Kasumi-1 (cell line): ENCODE measurements at regions not wholly inside any gene's neighbourhood (a gene's known extent, or its start where the extent isn't known, plus 50 kb on each side); places are given as distances from the start of the nearest gene placed in this dataset.

Experiments used
- DNase-seq, 2 experiments: peaks; one replicate each; lab custom pipeline; 2025; lab: John Stamatoyannopoulos, UW

DNA sequence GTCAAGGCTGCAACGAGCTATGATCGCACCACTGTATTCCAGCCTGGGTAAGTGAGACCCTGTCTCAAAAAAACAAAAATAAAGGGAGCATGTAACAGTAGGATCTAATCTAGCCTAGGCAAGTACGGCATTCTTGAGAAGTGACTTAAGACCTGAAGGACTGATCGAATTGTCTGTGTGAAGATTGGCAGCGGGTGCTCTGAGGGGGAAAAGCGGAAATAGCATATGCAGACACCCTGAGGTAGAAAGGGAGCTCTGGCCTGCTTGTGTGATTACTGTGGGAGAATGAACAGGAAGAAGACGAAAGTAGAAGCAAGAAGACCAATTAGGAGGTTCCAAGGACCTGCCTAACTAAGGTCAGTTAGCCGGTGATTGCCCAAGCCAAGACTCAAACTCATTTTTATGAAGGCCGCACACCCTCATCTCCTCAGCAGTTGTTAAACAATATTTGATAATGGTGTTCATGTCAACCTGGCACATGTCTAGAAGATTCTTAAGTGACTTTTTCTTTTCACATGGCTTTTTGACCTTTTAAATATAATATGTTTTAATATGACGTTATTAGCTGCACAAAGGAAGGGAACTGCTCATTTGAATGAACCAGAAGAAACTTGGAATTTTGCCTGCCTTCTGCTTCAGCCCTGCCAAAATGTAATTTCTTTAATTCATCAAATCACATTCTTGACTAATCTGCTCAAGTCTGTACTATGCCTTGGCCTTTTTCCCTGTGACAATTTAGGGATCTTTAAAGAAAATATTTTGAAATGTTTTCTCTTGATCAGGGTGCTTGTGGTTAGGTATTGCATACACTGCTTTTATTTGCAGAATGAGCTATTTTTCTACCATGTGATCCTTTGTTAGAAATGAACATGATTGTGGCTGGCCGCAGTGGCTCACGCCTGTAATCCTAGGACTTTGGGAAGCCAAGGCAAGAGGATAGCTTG lies 289.2 kb upstream of the DMRT1 start:
- no peak for DNase-seq

DNA sequence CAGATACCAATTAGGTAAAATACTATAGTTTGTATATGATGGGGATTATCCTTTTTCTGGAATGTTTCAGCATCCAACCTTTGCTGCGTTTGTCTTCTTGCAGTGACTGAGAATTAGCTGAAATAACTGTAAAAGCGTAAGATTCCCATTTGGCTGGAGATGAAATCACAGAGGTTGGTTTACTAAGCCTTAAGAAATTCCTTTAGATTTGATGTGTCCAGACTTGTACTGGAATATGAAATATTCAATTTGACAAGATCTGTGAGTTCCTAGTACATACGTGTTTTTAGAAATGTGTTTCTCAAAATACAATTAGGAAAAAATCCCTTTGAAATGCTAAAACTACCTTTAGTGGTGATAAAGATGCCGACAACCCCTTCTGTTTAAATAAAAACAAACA lies 286.0 kb upstream of the DMRT1 start:
- no peak for DNase-seq

DNA sequence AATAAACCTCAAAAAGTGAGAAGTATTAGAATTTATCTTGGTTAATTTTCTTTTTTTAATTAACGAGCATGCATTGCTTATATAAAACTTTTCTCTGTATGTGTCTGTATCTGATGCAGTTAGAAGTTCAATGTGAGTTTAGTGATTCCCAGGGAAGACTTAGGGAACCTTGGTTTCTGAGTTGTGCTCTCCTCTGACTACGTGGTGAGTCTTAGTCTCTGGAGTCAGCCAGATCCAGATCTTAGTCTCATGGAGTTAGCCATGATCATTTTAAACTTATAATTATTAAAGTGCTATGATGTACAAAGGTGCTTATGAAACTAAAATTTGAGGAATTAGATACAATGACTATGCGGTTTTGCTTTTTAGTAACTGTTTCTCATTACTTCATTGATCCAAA lies 285.3 kb upstream of the DMRT1 start:
- no peak for DNase-seq

DNA sequence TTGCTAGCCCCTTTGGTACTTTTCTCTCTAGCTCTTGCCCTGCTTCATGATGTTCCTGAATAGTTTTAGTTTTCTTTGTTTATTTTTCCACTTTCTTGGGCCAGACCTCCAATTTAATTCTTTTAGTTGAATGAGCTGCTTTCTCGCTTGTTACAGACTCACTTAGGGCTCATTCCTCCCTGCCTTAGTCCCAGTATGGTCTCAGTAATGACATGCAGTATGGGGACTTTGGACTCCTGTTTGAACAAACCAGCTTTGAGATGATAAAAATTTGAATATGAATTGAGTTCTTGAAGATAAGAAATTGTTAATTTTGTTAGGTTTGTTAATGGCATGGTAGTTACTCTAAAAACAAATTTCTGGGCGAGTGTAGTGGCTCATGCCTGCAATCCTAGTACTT lies 284.8 kb upstream of the DMRT1 start:
- DNase-seq, result no peak

DNA sequence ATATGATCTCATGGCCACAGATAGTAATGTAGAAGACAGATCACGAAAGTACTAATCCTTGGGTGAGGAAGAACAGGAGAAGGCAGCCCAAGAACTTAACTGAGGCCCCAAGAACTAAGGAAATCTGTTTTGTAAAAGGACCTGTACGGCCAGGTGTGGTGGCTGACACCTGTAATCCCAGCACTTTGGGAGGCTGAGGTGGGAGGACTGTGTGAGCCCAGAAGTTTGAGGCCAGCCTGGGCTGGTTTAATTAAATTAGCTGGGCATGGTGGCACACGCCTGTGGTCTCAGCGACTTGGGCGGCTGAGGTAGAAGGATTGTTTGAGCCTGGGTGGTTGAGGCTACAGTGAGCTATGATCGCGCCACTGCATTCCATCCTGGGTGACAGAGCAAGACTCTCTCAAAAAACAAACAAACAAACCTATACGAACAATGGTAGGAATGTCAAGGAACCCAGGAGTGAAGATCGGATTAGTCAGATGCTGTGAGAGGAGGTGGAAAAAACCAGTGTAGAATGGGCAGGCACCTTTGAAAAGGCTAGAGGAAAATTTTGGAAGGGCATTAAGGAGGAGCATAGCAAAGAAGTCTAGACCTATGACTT lies 283.8 kb upstream of the DMRT1 start:
- DNase-seq, result no peak

DNA sequence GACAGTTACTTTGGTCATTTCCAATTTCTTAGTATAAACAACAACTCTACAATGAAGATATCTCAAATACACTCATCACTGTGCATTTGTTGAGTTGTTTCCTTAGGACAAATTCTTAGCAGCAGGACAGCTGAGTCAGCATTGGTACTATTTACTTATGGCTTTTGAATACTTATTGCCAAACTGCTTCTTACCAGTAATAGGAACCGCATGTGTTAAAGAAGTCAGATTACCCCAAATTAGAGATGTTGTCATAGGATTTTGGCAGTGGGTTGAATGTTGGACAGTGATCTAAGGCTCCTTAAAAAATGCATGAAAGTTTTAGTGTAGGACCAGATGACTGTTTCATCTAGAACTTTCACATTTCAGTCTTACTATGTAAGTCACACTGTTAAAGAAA lies 280.1 kb upstream of the DMRT1 start:
- DNase-seq, result no peak

DNA sequence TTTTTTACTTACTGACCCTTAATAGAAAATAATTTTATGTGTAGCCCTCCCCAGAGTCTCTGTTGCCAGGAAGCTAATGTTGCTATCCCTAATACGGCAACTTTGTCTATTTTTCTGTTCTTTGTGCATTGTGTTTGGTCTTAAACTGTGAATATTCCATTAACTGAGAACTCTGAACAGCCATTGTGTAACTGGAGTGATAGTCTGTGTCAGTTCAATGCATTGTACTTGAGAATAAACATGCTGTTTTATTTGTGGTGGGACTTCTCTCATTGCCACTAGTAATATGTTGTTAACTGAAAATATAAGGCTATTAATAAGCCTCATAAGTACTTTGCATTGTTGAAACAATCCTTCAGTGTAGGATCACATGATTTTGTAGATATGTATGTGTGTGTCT lies 278.3 kb upstream of the DMRT1 start:
- no peak for DNase-seq

DNA sequence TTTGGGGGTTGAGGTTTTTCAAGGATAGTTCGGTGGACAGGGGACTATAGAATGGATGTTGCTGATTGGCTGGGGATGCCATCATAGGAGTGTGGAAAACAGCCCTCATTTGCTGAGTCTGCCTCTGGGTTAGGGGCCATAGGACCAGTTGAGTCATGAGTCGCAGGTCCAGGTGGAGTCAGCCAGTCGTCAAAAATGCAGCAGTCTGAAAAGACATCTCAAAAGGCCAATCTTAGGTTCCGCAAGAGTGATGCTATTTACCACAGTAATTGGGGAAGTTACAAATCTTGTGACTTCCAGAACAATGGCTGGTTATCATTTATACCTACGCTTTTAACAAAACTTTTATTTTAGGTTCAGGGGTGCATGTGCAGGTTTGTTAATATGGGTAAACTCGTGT lies 276.0 kb upstream of the DMRT1 start:
- no peak for DNase-seq

DNA sequence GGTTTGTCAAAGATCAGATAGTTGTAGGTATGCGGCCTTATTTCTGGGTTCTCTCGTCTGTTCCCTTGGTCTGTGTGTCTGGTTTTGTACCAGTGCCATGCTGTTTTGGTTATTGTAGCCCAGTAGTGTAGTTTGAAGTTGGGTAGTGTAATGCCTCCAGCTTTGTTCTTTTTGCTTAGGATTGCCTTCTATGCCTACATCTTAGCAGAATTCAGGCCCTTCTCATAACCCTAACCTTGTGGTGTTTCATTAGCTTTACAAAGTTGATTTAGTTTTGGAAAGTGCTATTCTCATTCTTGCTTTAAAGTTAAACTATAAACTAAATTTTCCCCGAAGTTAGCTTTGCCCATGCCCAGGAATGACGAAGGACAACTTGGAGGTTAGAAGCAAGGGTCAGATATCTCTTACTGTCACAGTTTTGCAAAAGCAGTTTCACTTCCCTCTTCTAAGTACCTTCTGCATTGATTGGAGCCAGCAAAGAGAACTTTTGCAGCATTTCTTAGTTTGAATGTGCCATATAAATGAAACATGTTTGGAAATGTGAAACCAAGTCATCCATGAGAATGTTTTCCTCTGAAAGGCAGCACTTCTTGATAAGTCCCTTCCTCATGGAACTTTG lies 274.3 kb upstream of the DMRT1 start:
- DNase-seq, result no peak

DNA sequence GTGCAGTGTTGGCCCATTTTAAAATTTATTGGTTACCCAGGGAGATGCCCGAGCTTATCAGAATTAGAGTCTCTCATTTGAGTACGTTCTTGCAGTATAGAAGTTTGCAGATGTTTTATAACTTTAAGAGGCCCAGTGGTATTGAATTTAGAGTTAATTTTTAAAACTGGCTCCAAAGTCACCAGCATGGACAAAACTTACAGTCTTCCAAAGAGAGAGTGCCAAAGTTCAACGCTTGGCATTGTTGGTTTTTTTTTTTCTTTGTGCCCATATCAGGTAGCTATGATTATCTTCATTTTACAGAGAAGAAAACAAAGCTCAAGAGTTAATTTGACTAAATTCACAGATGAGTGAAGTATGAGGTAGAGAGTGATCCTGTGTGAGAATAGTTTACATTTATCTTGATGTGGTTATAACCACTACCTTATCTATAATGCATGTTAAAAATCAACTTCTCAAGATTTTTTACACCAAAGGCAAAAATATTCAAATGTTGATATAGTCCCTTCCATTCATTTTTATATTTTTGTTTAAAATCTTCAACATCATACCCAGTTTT lies 273.7 kb upstream of the DMRT1 start:
- DNase-seq, result no peak

DNA sequence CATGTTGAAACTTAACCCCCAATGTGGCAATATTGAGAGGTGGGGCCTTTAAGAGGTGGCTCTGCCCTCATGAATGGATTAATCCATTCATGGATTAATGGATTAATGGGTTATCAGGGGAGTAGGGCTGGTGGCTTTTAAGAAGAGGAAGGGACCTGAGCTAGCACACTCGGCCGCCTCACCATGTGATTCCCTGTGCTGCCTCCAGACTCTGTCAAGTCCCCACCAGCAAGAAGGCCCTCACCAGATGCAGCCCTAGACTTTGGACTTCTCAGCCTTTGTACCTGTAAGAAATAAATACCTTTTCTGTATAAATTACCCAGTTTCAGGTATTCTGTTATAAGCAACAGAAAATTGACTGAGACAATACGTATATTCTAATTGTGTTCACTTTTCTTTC lies 272.2 kb upstream of the DMRT1 start:
- DNase-seq, result no peak

DNA sequence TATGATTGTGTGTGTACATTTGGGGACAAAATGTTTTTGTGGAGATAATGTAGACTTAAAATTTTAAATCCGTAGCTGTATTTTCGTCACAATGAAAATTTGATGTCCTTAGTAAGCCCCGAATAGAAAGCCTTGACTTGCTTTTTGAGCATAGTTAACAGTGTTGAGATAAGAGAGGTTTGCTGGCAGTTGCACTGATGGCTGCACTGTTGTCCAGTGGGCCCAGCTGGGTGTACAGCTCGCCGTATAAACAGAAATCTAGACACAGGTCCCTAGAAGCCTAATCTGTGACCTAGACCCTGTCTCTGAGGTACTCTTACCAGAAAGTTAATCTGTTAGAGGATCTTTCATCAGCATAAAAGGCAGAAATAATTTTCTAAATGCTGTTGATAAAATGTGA lies 271.3 kb upstream of the DMRT1 start:
- no peak for DNase-seq

DNA sequence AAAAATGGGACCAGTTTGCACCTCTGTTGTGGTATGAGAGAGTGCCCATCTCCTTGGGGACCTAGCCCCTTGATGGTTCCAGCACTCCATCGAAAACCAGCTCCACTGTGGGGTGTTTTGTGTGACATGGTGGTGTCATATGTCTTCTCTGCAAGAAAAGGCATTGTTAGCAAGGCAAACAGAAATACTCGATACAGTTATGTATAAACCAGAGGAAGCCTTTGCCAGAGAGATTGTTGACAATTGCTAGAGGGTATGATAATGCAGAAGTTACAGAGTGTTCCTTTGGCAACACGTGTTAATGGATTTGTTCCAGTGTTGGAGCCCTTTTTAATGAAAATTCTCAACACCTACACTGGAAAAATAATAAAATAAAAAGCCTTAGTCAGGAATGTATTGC lies 270.4 kb upstream of the DMRT1 start:
- DNase-seq, result no peak

DNA sequence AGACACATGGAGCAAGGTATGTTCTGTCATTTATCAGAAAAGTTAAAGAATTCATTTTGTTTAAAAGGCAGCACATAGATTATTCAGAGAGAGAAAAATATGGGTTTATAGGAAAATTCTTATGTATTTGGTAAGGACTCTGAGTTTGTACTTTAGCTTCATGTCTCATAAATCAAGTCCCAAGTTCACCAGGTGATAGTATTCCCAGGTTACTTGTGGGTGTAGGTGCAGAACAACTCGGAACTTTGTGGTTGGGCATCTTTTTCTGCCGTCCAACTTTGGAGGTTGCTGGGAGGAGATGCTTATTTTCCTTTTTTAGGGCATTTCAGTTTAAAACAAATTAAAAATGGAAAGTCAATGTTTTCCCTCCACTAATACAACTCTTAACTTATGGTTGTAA lies 269.8 kb upstream of the DMRT1 start:
- no peak for DNase-seq

DNA sequence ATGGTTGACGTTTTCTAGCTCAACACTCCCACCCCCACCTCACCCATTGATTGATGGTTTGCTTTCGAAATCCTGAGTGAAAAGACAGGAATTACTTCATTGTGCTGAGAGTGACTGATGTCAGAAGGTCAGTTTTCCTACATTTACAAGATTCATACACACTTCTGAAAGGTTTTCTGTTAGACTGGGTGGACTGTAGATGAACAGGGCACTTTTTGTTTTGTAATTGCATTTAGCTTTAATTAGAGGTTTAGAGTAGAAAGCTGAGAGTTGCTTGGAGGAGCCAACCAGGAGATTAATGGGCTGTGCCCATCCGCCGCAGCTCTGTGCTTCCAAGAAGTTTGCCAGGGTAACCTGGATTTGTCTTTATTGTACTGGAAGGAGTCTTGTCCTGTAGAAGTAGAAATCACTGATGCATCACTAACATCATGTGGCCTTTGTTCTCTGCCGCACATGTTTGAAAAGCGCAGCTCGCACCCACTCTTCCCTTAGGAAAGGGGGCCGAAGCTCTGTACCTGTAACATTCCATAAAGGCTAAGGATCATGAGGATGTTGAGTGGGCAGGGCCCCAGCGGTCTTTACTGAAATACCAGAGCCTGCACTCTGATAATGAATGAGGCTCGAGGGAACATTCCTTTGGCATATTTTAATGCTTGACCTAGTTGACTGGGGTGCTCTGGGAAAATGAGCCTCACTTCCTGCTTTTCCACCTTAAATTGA lies 267.6 kb upstream of the DMRT1 start:
- no peak for DNase-seq

DNA sequence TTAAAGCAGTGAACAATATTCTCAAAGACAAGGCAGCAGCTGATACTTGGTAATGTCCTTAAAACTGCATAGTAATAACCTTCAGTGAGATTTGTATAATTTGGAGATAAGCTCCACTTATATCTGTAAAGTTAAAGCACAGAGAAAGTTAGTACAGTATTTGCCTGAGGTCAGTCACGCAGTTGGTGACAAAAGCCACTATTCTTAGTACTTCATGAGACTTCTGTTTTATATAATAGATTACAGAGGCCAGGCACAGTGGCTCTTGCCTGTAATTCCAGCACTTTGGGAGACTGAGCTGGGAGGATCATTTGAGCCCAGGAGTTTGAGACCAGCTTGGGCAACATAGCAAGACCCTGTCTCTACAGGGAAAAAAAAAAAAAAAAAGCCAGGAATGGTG lies 266.4 kb upstream of the DMRT1 start:
- no peak for DNase-seq

DNA sequence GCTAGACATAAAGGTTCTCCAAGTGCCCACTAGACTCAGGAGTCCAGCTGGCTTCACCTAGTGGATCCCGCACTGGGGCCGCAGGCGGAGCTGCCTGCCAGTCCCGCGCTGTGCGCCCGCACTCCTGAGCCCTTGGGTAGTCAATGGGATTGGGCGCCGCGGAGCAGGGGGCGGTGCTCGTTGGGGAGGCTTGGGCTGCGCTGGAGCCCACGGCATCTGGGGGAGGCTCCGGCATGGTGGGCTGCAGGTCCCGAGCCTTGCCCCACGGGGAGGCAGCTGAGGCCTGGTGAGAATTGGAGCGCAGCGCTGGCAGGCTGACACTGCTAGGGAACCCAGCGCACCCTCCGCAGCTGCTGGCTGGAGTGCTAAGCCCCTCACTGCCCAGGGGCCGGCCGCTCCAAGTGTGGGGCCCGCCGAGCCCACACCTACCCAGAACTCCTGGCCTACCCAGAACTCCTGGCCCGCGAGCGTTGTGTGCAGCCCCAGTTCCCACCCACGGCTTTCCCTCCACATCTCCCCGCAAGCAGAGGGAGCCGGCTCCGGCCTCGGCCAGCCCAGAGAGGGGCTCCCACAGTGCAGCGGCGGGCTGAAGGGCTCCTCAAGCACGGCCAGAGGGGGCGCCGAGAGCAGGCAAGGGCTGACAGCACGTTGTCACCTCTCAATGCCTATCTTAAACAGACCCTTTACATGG lies 260.7 kb upstream of the DMRT1 start:
- no peak for DNase-seq

DNA sequence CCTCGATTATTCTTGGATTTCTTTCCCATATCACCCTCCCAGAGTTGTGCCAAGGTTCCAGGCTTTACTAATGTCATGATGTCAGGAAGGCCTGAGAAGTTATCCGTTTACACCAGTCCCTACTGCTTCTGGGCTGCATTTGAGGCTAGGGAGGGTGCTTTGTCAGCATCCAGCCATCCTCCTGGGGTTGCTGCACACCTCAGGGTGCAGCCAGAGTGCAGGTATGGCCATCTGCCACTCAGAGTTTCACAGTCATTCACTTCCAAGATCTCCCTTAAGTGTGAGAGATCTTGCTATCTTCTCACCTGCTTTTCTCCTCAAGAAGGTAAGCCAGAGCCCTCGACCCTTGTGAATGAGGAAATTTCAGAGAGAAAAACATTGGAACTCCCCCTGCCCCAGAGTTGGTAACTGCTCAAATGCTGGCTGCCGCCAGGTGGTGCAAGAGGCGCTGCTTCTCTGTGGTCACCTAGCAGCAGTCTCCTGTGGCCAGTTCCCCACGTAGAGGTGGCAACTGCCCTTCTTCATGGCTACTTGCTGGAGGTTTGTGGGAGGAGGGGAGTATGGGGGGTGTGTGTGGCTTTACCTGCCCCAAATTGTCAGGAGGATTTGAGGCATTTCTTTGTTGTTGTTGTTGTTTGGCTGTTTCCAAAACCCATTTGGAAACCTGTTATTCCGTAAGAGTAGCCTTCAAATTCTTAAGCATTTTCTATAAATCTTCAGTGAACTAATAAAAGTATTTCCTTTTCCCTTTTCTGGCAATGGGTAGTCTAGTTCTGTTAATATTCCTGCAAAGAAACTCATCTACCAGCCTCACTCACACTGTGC lies 259.6 kb upstream of the DMRT1 start:
- no peak for DNase-seq

DNA sequence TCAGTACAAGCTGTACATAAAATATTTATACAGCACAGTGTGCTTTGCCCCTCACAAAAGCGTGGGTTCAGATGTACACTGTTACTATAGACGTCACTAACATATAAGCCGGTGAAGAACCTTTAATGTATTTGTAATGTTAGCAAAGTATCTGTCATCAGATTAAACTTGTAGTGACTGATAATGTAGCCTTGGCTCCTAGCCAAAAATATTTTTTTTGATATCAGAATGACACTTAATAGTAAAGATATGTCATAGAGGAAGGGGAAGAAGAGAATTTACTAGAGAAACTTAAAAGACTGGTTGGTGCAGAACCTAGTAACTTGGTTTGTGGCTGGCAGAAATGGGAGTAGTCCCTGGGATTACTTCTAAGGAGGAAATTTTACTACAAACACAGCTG lies 258.7 kb upstream of the DMRT1 start:
- no peak for DNase-seq

DNA sequence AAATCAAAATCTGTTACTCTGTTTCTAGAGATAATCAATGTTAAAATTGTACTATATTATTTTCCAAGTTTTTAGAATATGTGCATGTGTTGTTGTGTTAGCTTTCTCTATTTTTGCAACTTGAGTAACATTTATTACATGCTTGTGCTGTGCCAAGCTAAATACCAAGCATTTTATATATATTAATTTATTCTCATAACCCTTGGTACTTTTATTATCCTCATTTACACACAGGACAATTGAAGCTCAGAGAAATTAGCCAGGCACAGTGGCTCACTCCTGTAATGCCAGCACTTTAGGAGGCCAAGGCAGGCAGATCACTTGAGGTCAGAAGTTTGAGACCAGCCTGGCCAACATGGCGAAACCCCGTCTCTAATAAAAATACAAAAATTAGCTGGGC lies 254.0 kb upstream of the DMRT1 start:
- no peak for DNase-seq

DNA sequence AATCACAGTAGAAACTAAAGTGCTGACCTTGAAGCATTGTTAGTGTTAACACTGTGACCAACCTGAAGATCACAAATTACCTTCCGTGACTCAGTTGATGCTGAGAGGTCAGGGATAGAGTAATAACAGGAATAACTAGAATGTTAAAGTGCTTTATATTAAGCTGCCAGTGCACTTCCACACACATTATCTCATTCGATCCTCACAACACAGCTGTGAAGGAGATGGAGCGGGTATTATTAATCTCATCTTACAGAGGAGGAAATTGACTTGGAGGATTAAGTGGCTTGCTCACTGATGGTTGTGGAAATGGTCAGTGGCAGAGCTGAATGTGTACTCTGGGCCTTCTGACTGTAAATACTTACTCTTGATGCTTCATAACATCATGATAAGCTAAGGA lies 252.5 kb upstream of the DMRT1 start:
- DNase-seq, result no peak
